ENCODE measurements at regions not wholly inside any gene's neighbourhood (a gene's known extent, or its start where the extent isn't known, plus 50 kb on each side); places are given as distances from the start of the nearest gene placed in this dataset.

GRCh38 chr4:132859929-132860328 is 289.2 kb upstream of the PCDH10 start:
- H3K36me3 Mint-ChIP-seq (ENCODE audit: low read depth), result no peaks in the 10 kb centered on the region
- H3K27me3 Mint-ChIP-seq (ENCODE audit: low read depth, poor library complexity), result peaks cover 2% of the 10 kb centered on the region

GRCh38 chr4:132860976-132861375 is 288.1 kb upstream of the PCDH10 start:
- no peaks in the 10 kb centered on the region for H3K9me3 Mint-ChIP-seq
- H3K36me3 Mint-ChIP-seq (ENCODE audit: low read depth), result no peaks in the 10 kb centered on the region
- TF ChIP-seq CTCF (IDR thresholded peaks at IDR 0.05), result no peak
- no peak overlapping the region for H3K4me3 Mint-ChIP-seq
- no peak overlapping the region for H3K27ac Mint-ChIP-seq
- DNase-seq, result no peak
- H3K4me1 Mint-ChIP-seq, result no peaks in the 10 kb centered on the region
- H3K27me3 Mint-ChIP-seq (ENCODE audit: low read depth, poor library complexity), result peaks cover 2% of the 10 kb centered on the region

More at GRCh38 chr4:132859929-132860328, 289.2 kb upstream of the PCDH10 start:
- Mint-ChIP-seq H3K9me3 (no peaks in the 10 kb centered on the region), H3K4me1 (no peaks in the 10 kb centered on the region), H3K27ac (no peak overlapping the region), H3K4me3 (no peak overlapping the region)
- no peak for TF ChIP-seq CTCF (IDR thresholded peaks at IDR 0.05)
- DNase-seq, result no peak

GRCh38 chr4:132863619-132864018 is 285.5 kb upstream of the PCDH10 start:
- TF ChIP-seq CTCF (IDR thresholded peaks at IDR 0.05), result no peak
- H3K36me3 Mint-ChIP-seq (ENCODE audit: low read depth), result no peaks in the 10 kb centered on the region
- peaks cover 2% of the 10 kb centered on the region for H3K9me3 Mint-ChIP-seq
- H3K27me3 Mint-ChIP-seq (ENCODE audit: low read depth, poor library complexity), result no peaks in the 10 kb centered on the region
- no peaks in the 10 kb centered on the region for H3K4me1 Mint-ChIP-seq
- DNase-seq, result no peak
- no peak overlapping the region for H3K27ac Mint-ChIP-seq
- no peak overlapping the region for H3K4me3 Mint-ChIP-seq

- H3K4me3 Mint-ChIP-seq, result no peak overlapping the region
Observed at GRCh38 chr4:132865458-132865857, 283.6 kb upstream of the PCDH10 start.

GRCh38 chr4:132865922-132866321 is 283.2 kb upstream of the PCDH10 start:
- no peak for TF ChIP-seq CTCF (IDR thresholded peaks at IDR 0.05)
- Mint-ChIP-seq H3K27ac (no peak overlapping the region), H3K4me1 (no peaks in the 10 kb centered on the region), H3K9me3 (peaks cover 2% of the 10 kb centered on the region), H3K36me3 (ENCODE audit: low read depth) (no peaks in the 10 kb centered on the region), H3K27me3 (ENCODE audit: low read depth, poor library complexity) (no peaks in the 10 kb centered on the region), H3K4me3 (no peak overlapping the region)
- no peak for DNase-seq

More at GRCh38 chr4:132865458-132865857, 283.6 kb upstream of the PCDH10 start:
- H3K4me1 Mint-ChIP-seq, result no peaks in the 10 kb centered on the region
- H3K27me3 Mint-ChIP-seq (ENCODE audit: low read depth, poor library complexity), result no peaks in the 10 kb centered on the region
- H3K27ac Mint-ChIP-seq, result no peak overlapping the region
- DNase-seq, result no peak
- TF ChIP-seq CTCF (IDR thresholded peaks at IDR 0.05), result no peak
- H3K9me3 Mint-ChIP-seq, result peaks cover 2% of the 10 kb centered on the region
- no peaks in the 10 kb centered on the region for H3K36me3 Mint-ChIP-seq (ENCODE audit: low read depth)

GRCh38 chr4:132866616-132867015 is 282.5 kb upstream of the PCDH10 start:
- Mint-ChIP-seq H3K9me3 (peaks cover 7% of the 10 kb centered on the region), H3K27ac (no peak overlapping the region), H3K27me3 (ENCODE audit: low read depth, poor library complexity) (no peaks in the 10 kb centered on the region), H3K4me1 (no peaks in the 10 kb centered on the region), H3K4me3 (no peak overlapping the region), H3K36me3 (ENCODE audit: low read depth) (no peaks in the 10 kb centered on the region)
- no peak for TF ChIP-seq CTCF (IDR thresholded peaks at IDR 0.05)
- no peak for DNase-seq
